T-helper 2 cell (primary cell): ENCODE measurements at regions not wholly inside any gene's neighbourhood (a gene's known extent, or its start where the extent isn't known, plus 50 kb on each side); places are given as distances from the start of the nearest gene placed in this dataset.
"Not testable (repeated sequence)": the region's sequence is repeated elsewhere in the genome, so short reads cannot be mapped to it uniquely, and the experiment has no call there.

Experiments used
- DNase-seq, 5 experiments: peaks; one replicate each; pipeline versions ENCODE4 v3.0.0 to v3.0.0-alpha.2; 2012 to 2022

- DNase-seq = no peak
Measured at GRCh38 chr16:62816971-62817519, 780.8 kb upstream of the CDH8 start.

DNA sequence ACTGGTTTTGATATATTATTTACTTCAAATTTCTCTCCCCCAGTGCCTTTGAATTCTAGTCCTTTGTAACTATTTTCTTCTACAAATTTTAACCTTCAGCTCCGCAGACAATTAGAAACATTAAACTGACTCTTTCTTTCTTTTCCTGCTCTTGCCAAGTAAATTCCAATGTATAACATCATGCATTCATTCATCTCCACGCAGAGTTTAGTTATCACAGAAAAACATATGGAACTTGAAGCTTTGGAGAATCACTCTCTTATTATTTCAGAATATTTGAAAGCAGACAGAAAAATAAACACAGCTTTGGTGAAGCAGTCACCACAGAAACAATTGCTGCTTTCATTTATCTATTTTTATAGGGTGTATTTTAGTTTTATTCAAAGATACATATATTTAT is 778.7 kb upstream of the CDH8 start:
- no peak for DNase-seq

DNA sequence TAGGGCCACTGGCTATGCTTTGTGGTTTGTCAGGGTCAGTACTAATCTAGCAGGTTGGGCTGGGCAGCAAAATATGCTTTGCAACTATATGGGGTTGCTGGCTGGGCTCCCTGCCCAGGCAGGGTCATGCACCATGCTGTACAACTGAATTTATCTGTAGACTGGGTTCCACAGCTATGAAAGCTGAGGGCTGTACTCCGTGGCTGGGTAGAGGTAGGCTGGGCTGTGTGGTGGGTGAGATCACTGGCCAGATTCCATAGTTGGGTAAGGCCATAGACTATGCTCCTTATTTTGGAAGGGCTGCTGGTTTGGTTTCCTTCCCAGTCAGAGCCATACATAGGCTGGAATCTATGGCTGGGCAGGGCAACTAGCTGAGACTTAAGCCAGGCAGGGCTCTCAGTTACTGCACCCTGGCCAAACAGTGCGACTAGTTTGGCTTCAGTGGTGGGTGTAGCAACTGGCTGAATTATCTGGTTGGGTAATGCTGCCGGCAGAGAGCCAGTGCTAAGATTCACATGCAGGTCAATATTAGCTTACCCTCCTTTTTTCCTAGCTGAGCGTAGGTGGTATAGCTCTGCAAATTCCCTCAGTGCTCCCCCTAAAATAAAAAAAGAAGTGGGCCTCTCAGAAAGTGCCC is 769.1 kb upstream of the CDH8 start:
- no peak for DNase-seq

GRCh38 chr16:62794724-62795123 is 758.5 kb upstream of the CDH8 start:
- DNase-seq = no peak

GRCh38 chr16:62780081-62780480 is 743.8 kb upstream of the CDH8 start:
- DNase-seq = not testable (repeated sequence)

- DNase-seq = no peak
Measured at GRCh38 chr16:62764572-62764971, 728.3 kb upstream of the CDH8 start.

- DNase-seq = no peak
Measured at GRCh38 chr16:62760398-62760797, 724.2 kb upstream of the CDH8 start.

DNA sequence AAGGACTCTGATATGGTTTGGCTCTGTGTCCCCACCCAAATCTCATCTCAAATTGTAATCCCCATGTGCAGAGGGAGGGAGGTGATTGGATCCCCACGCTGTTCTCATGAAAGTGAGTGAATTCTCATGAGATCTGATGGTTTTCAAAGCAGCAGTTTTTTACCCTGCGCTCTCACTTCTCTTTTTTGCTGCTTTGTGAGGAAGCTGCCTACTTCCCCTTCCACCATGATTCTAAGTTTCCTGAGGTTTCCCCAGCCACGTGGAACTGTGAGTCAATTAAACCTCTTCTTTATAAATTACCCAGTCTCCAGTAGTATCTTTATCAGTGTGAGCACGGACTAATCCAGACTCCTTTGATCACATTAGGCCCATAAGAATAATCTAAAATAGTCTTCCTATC is 719.7 kb upstream of the CDH8 start:
- DNase-seq = no peak

- no peak for DNase-seq
Measured at GRCh38 chr16:62752854-62753253, 716.6 kb upstream of the CDH8 start.

DNA sequence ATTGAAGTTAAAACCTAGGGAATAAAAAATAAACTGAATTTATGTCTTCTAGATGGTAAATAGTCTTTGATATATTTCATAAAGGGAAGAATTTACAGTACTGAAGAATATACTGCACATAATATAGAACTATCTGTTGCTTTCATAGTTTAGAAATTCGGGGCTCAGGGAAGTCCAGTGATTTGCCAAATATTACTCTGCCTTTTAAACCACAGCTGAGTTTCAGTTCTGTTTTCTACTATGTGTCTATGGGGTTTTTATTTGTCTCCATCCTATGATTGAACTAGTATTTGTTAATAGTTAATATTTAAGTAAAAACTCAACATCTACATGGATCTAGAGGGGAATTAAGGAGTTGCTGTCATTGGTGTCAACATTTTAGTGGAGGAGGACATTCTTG is 715.0 kb upstream of the CDH8 start:
- DNase-seq = no peak

GRCh38 chr16:62741692-62742091 is 705.5 kb upstream of the CDH8 start:
- DNase-seq = no peak

- no peak for DNase-seq
Measured at GRCh38 chr16:62738666-62739460, 702.6 kb upstream of the CDH8 start.

DNA sequence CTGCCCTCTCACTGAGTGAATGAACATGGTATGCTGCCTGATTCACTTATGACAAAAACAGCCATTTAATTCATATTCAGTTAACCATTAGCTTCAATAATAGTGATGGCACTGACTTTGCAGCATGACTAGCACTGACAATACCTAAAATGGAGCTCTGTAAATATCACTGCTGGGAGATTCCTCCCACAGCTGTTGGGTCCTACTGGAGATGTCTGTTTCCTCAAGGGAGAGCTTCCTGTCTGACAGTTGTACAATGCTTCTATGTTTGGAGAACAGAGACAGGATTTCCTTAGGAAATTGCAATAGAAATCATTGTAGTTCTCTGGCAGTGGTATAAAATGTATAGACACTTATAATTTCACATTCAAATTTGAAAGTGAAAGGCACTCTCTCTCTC is 695.9 kb upstream of the CDH8 start:
- no peak for DNase-seq

GRCh38 chr16:62724670-62725269 is 688.5 kb upstream of the CDH8 start:
- not testable (repeated sequence) for DNase-seq

DNA sequence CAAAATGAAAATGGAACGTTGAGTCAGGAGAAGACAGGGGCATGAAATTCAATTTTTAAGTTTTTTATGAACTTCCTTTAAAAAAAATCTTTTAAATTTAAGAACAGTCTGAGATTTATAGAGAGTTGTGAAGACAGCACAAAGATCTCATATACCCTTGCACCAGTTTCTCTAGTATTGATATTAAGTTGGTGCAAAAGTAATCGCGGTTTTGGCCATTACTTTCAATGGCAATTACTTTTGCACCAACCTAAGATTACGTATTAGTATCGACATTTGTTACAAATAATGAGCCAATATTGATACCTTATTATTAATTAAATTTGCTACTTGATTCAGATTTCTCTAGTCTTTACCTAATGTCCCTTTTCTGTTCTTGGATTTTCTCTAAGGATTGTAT is 684.4 kb upstream of the CDH8 start:
- DNase-seq = no peak

- no peak for DNase-seq
Measured at GRCh38 chr16:62717026-62717425, 680.8 kb upstream of the CDH8 start.

DNA sequence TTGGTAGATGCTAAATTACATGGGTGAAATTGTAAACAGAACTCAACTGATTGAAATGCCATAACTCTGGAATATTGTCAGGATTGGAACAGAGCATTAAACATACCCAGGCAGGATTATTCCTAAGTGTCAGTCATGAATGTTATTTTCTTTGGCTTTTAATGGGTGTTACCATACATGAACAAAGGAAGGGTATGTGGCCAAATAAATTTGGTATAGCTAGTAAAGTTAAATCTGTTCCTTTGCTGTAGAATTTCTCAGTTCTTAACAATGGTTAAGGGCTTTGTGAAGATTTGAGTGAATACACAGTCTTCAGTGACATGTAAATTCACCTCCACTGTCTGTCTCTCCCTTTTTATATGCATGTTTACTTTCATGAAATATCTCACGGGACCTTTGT is 679.5 kb upstream of the CDH8 start:
- DNase-seq = no peak

DNA sequence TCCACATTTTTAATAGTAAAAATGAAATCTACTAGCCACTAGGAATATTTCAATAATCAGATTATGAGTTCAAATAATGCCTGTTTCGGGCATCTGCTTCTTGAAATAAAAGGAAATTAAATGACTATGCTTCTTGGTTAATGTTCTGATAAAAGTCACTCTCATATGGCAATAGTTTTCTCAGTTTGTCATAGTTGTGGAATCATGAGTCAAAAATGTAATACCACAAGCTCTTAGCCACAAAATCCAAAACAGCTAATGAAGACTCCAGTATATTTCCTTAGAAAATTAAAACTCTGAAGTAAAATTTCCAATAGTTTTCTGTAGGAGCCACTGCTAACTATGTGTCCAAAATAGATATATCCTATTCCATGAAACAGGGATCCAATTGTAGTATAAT is 676.3 kb upstream of the CDH8 start:
- DNase-seq = no peak

DNA sequence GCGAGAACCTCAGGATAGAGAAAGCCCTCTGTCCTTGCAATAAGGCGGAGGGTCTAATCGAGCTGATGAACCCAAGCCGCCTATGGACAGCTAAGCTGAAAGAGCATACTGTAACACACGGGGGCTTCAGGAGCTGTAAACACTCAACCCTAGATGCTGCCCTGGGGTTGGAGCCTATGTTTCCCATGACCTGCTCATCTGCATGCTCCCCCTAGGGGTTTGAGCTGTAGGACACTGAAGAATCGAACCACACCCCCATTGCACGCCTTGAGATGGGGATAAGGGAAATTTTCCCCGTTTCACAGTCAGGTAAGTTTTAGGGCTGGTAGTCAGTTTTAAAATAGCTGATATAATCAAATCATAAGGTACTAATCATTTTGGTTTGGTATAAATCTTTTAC is 675.6 kb upstream of the CDH8 start:
- no peak for DNase-seq

GRCh38 chr16:62709794-62710193 is 673.6 kb upstream of the CDH8 start:
- no peak for DNase-seq

DNA sequence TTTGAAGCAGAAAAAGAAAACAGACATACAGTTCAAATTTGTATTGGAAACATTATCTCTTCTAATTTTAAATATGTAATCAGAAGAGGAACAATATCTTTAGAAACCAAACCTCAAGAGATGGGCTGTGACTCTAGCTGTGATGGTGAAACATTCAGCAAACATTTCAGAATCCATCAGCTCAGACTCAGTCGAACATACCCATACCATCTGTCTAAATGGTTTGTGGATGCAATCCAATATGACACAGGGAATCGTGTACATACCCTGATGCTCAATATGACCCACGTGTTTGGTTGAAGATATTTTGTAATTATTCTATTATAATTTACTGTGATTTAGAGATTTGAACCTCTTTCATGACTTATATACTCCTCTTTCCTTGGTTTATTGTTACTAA is 665.2 kb upstream of the CDH8 start:
- DNase-seq = no peak

DNA sequence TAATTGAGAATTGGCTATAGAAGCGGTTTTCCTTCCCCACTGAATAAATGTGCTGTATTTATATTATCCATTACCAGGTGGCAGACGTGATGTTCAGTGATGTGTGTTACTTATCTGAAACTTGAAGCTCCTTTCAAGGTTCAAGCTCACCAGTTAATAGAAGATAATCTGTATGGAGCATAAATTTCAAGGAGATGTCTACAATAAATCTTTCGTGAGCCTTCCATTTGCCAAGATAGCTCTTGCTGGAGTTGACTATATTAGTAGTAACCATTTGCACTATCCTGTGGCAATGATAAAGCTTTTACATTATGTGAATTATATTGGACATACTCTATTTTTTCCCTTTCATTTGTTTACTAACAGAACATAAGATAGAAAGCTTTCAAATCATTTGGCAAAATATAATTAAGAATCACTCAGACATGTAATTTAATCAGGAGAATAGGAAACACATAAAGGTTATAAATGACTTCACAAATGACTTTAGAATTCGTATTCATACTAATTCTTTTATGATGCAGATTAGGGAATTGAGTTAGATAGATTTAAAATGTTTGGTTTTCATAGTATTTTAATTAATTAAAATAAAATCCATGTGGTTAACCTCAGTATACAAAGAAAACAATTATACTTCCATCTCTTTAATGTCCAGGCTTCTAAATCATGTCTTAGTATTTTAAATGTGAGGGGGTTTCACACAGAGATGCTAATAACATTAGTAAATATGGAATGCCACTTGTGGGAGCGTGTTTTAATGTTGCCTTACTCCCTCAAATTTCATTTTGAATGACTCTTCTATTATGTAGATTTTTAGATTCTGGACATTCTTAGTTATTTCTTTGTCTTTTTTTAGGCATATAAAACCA is 664.4 kb upstream of the CDH8 start:
- DNase-seq = no peak

- peak in 1 of 5 experiments; percentile 24 for DNase-seq
Measured at GRCh38 chr16:62692685-62693084, 656.4 kb upstream of the CDH8 start.
